ENCODE measurements at regions not wholly inside any gene's neighbourhood (a gene's known extent, or its start where the extent isn't known, plus 50 kb on each side); places are given as distances from the start of the nearest gene placed in this dataset.

DNA sequence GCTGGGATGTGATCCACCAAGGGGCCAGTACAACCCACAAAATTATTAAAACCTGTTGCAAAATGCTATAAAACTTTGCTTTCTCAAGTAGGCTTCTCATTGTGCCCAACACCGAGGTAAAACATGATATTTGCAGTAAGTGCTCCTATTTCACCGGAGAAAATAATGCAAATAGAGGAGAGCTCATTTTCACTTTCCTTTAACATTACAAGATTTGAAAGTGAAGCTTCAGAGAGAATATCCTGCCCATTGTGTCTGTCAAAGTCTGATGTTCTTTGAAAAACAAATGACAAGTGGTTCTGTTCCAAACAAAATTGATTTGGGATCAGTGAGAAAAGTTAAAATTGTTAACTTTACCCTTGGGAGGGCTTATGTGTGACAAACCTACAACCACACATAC, 287.1 kb downstream of the KCNN2 start:
- Mint-ChIP-seq H3K9me3 (ENCODE audit: unreplicated experiment) (peaks cover 4% of the 10 kb centered on the region), H3K4me1 (ENCODE audit: insufficient read depth, unreplicated experiment) (no peaks in the 10 kb centered on the region), H3K4me3 (ENCODE audit: unreplicated experiment) (no peak overlapping the region), H3K27me3 (ENCODE audit: insufficient read depth, unreplicated experiment) (peaks cover 14% of the 10 kb centered on the region), H3K27ac (ENCODE audit: low read depth, unreplicated experiment) (no peak overlapping the region), H3K36me3 (ENCODE audit: insufficient read depth, unreplicated experiment) (no peaks in the 10 kb centered on the region)
- BruUV-seq (replicated peaks), result no TSS peak
- TF ChIP-seq, protein P1, sequence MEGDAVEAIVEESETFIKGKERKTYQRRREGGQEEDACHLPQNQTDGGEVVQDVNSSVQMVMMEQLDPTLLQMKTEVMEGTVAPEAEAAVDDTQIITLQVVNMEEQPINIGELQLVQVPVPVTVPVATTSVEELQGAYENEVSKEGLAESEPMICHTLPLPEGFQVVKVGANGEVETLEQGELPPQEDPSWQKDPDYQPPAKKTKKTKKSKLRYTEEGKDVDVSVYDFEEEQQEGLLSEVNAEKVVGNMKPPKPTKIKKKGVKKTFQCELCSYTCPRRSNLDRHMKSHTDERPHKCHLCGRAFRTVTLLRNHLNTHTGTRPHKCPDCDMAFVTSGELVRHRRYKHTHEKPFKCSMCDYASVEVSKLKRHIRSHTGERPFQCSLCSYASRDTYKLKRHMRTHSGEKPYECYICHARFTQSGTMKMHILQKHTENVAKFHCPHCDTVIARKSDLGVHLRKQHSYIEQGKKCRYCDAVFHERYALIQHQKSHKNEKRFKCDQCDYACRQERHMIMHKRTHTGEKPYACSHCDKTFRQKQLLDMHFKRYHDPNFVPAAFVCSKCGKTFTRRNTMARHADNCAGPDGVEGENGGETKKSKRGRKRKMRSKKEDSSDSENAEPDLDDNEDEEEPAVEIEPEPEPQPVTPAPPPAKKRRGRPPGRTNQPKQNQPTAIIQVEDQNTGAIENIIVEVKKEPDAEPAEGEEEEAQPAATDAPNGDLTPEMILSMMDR (IDR thresholded peaks at IDR 0.05; ENCODE audit: unreplicated experiment), result no peak
- intact Hi-C loops (cut with micrococcal nuclease), result no loop called here
- DNase-seq (ENCODE audit: unreplicated experiment), result no peak
- POLR2A ChIA-PET, result interaction anchor here (0.7 kb wide), 2 partner anchors 457 to 1014 kb away, joined by 3 read pairs; no protein-coding TSS in a partner anchor
- CTCF ChIA-PET, result interaction anchor here (0.7 kb wide), 1 partner anchor 332 kb away, joined by 3 read pairs; no protein-coding TSS in a partner anchor

DNA sequence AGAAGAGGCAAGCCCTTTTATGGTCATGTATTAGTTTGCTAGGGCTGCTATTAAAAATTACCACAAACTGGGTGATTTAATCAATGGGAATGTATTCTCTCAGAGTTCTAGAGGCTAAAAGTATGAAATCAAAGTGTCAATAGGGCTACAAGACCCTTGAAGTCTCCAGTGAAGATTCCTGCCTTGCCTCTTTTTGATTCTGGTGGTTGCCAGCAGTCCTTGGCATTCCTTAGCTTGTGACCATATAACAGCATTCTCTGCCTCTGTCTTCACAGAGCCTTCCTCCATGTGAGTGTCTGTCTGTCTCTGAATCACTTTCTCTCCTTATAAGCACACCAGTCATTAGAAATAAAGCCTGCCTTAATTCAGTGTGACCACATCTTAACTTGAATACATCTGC, 282.7 kb downstream of the KCNN2 start:
- ChIA-PET POLR2A (no interaction called here), CTCF (no interaction called here)
- Mint-ChIP-seq H3K27me3 (ENCODE audit: insufficient read depth, unreplicated experiment) (peaks cover 14% of the 10 kb centered on the region), H3K4me1 (ENCODE audit: insufficient read depth, unreplicated experiment) (no peaks in the 10 kb centered on the region), H3K36me3 (ENCODE audit: insufficient read depth, unreplicated experiment) (no peaks in the 10 kb centered on the region), H3K4me3 (ENCODE audit: unreplicated experiment) (no peak overlapping the region), H3K27ac (ENCODE audit: low read depth, unreplicated experiment) (no peak overlapping the region), H3K9me3 (ENCODE audit: unreplicated experiment) (peaks cover 7% of the 10 kb centered on the region)
- intact Hi-C loops (cut with micrococcal nuclease), result no loop called here
- TF ChIP-seq, protein P1 (IDR thresholded peaks at IDR 0.05; ENCODE audit: unreplicated experiment), result no peak
- no peak for DNase-seq (ENCODE audit: unreplicated experiment)
- BruUV-seq (replicated peaks), result no TSS peak

DNA sequence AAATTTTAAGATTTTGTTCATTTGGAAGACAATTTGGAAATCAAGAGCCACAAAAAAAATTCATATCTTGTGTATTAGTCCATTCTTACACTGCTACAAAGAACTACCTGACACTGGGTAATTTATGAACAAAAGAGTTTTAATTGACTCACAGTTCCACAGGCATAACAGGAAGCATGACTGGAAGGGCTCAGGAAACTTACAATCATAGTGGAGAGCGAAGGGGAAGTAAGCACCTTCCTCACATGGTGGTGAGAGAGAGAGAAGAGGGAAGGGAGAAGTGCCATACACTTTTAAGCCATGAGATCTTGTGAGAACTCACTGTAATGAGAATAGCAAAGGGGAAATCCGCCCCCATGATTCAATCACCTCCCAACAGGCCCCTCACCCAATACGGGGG, 274.4 kb downstream of the KCNN2 start:
- no peaks in the 10 kb centered on the region for H3K36me3 Mint-ChIP-seq (ENCODE audit: insufficient read depth, unreplicated experiment)
- no peak for DNase-seq (ENCODE audit: unreplicated experiment)
- no peaks in the 10 kb centered on the region for H3K9me3 Mint-ChIP-seq (ENCODE audit: unreplicated experiment)

DNA sequence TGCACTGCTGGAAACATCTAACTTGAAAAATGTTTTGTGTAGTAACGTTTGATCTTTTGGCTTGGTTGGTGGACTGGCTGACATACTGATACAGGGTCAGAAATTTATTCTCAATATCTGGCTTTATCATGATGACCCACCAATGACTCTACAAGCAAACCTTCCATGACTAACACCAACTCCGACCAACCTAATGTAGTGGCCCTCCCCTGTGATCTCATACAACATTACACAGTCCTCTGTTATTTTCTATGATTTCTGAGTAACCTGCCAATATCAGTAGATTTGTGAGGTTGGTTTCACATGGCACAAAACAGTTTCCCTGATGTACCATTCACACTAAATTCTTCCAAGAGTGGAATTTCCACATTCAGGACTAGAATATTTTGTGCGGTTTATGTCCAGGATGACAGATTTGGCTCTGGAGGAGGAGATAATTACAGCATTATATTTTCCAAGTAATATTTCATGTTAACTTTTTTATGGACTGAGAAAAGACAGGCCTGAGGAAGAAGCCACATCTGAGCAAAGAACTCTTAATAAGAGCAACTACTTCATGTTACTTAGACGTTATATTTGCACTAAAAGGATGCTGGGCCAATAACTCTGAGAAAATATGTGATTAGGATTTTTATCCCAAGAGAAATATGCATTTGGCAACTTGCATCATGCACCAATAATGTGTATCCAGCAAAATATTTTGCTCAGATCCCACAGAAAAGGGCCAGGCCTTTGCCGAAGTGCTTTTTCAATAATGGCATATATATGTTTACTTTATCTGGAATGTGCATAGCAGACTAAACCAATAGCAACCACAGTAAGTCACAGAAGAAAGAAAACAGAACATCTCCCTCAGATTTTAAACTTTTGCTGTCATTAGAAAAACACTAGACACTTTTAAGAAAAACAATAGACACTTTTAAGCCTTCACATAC, 273.4 kb downstream of the KCNN2 start:
- intact Hi-C loops (cut with micrococcal nuclease), result no loop called here
- no peaks in the 10 kb centered on the region for H3K36me3 Mint-ChIP-seq (ENCODE audit: insufficient read depth, unreplicated experiment)
- no peaks in the 10 kb centered on the region for H3K4me1 Mint-ChIP-seq (ENCODE audit: insufficient read depth, unreplicated experiment)
- TF ChIP-seq, protein P1 (IDR thresholded peaks at IDR 0.05; ENCODE audit: unreplicated experiment), result no peak
- no peak overlapping the region for H3K4me3 Mint-ChIP-seq (ENCODE audit: unreplicated experiment)
- ChIA-PET POLR2A (no interaction called here), CTCF (no interaction called here)
- DNase-seq (ENCODE audit: unreplicated experiment), result no peak
- H3K27ac Mint-ChIP-seq (ENCODE audit: low read depth, unreplicated experiment), result no peak overlapping the region
- H3K9me3 Mint-ChIP-seq (ENCODE audit: unreplicated experiment), result no peaks in the 10 kb centered on the region
- BruUV-seq (replicated peaks), result no TSS peak
- H3K27me3 Mint-ChIP-seq (ENCODE audit: insufficient read depth, unreplicated experiment), result no peaks in the 10 kb centered on the region

More for the DNA sequence above, 274.4 kb downstream of the KCNN2 start:
- H3K4me3 Mint-ChIP-seq (ENCODE audit: unreplicated experiment), result no peak overlapping the region
- TF ChIP-seq, protein P1 (IDR thresholded peaks at IDR 0.05; ENCODE audit: unreplicated experiment), result no peak
- no peak overlapping the region for H3K27ac Mint-ChIP-seq (ENCODE audit: low read depth, unreplicated experiment)
- no peaks in the 10 kb centered on the region for H3K27me3 Mint-ChIP-seq (ENCODE audit: insufficient read depth, unreplicated experiment)
- ChIA-PET CTCF (interaction anchor here (0.7 kb wide), 1 partner anchor 16 kb away, joined by 3 read pairs; no protein-coding TSS in a partner anchor), POLR2A (no interaction called here)
- BruUV-seq (replicated peaks), result no TSS peak
- intact Hi-C loops (cut with micrococcal nuclease), result no loop called here
- no peaks in the 10 kb centered on the region for H3K4me1 Mint-ChIP-seq (ENCODE audit: insufficient read depth, unreplicated experiment)

All from MCF 10A (cell line).